Loucy (cell line): ENCODE measurements at regions not wholly inside any gene's neighbourhood (a gene's known extent, or its start where the extent isn't known, plus 50 kb on each side); places are given as distances from the start of the nearest gene placed in this dataset.

Source experiments
- H2AFZ ChIP-seq: fragments of 200-600 bp; sonication (generic); 2 replicates; pipeline ENCODE4 v1.6.0; 2016; ENCODE audit warnings: antibody characterized with exemption, mild to moderate bottlenecking, low read length, moderate library complexity
- H3F3A ChIP-seq: fragments of 200-600 bp; 2 replicates; pipeline ENCODE4 v1.6.0; 2016; ENCODE audit warnings: antibody characterized with exemption, low read depth, mild to moderate bottlenecking
- H3K27me3 ChIP-seq: fragments of 200-600 bp; sonication (generic); 2 replicates; pipeline ENCODE4 v1.6.1; 2014; ENCODE audit warnings: low read length, mild to moderate bottlenecking; ENCODE audit not compliant: insufficient read depth, poor library complexity, severe bottlenecking
- H3K36me3 ChIP-seq: fragments of 200-600 bp; sonication (generic); 2 replicates; pipeline ENCODE4 v1.6.1; 2016; ENCODE audit warnings: low read length; ENCODE audit not compliant: insufficient read depth
- H3K4me1 ChIP-seq: fragments of 200-600 bp; sonication (generic); 2 replicates; pipeline ENCODE4 v1.5.1; 2014; ENCODE audit warnings: low read length, mild to moderate bottlenecking; ENCODE audit not compliant: insufficient read depth, poor library complexity, severe bottlenecking
- H3K4me2 ChIP-seq: fragments of 200-600 bp; sonication (generic); 2 replicates; pipeline ENCODE4 v1.6.0; 2014; ENCODE audit warnings: antibody characterized with exemption, low read length, low read depth, mild to moderate bottlenecking; ENCODE audit not compliant: poor library complexity, severe bottlenecking
- H3K4me3 ChIP-seq: fragments of 200-600 bp; sonication (generic); 2 replicates; pipeline ENCODE4 v1.5.1; 2014; ENCODE audit warnings: low read length, mild to moderate bottlenecking, mixed read lengths; ENCODE audit not compliant: poor library complexity, severe bottlenecking
- H3K79me2 ChIP-seq: fragments of 200-600 bp; sonication (generic); 2 replicates; pipeline ENCODE4 v1.6.1; 2014; ENCODE audit warnings: low read length; ENCODE audit not compliant: insufficient read depth
- H3K9ac ChIP-seq: fragments of 200-600 bp; sonication (generic); 2 replicates; pipeline ENCODE4 v1.6.0; 2014; ENCODE audit warnings: mild to moderate bottlenecking, low read depth, low read length, moderate library complexity; ENCODE audit not compliant: poor library complexity, severe bottlenecking
- H3K9me2 ChIP-seq: fragments of 200-600 bp; sonication (generic); replicated peaks from 2 replicates; pipeline ENCODE4 v1.6.1; 2016; ENCODE audit warnings: low read depth, low read length, mixed read lengths
- H3K9me3 ChIP-seq: fragments of 200-600 bp; sonication (generic); 2 replicates; pipeline ENCODE4 v1.6.1; 2014; ENCODE audit warnings: mild to moderate bottlenecking, antibody characterized with exemption, low read length, low read depth; ENCODE audit not compliant: insufficient read depth
- H4K20me1 ChIP-seq: fragments of 200-600 bp; sonication (generic); 2 replicates; pipeline ENCODE4 v1.6.0; 2014; ENCODE audit warnings: antibody characterized with exemption, low read length, mild to moderate bottlenecking; ENCODE audit not compliant: insufficient read depth, poor library complexity, severe bottlenecking
- CTCF ChIP-seq: fragments of 200-600 bp; sonication (generic); conservative IDR thresholded peaks from 2 replicates; pipeline ENCODE4 v1.5.1; 2014; ENCODE audit warnings: mild to moderate bottlenecking, antibody characterized with exemption, low read length
- EZH2phosphoT487 ChIP-seq: fragments of 200-600 bp; IDR thresholded peaks from 2 replicates; pipeline ENCODE4 v1.6.1; 2018; ENCODE audit warnings: antibody characterized with exemption, mild to moderate bottlenecking, moderate library complexity, borderline replicate concordance

- no peaks in the 10 kb centered on the region for H4K20me1 ChIP-seq
- peaks cover 14% of the 10 kb centered on the region for H3K27me3 ChIP-seq
- no peaks in the 10 kb centered on the region for H3K79me2 ChIP-seq
- no peaks in the 10 kb centered on the region for H3K36me3 ChIP-seq
- H3K4me2 ChIP-seq: no peak overlapping the region
- H3K9ac ChIP-seq: no peak overlapping the region
- no peak overlapping the region for H3K4me3 ChIP-seq
- no peaks in the 10 kb centered on the region for H3K4me1 ChIP-seq
- H2AFZ ChIP-seq: no peak overlapping the region
- no peaks in the 10 kb centered on the region for H3K9me3 ChIP-seq
- no peak for TF ChIP-seq EZH2phosphoT487
- TF ChIP-seq CTCF: no peak
- H3K9me2 ChIP-seq: no peaks in the 10 kb centered on the region
- H3F3A ChIP-seq: no peaks in the 10 kb centered on the region
Measured at GRCh38 chr7:22576612-22577469, 76.9 kb upstream of the STEAP1B start.

- Histone ChIP-seq H3F3A (no peaks in the 10 kb centered on the region), H3K79me2 (no peaks in the 10 kb centered on the region), H3K4me3 (no peak overlapping the region), H3K4me1 (no peaks in the 10 kb centered on the region), H3K9me2 (no peaks in the 10 kb centered on the region), H3K36me3 (no peaks in the 10 kb centered on the region), H2AFZ (no peak overlapping the region), H3K9me3 (no peaks in the 10 kb centered on the region), H3K4me2 (no peak overlapping the region), H3K9ac (no peak overlapping the region), H3K27me3 (peaks cover 18% of the 10 kb centered on the region), H4K20me1 (no peaks in the 10 kb centered on the region)
- TF ChIP-seq CTCF (no peak), EZH2phosphoT487 (no peak)
Measured at GRCh38 chr7:22574754-22575520, 74.9 kb upstream of the STEAP1B start.

- H3K4me1 ChIP-seq: no peaks in the 10 kb centered on the region
- no peaks in the 10 kb centered on the region for H3K36me3 ChIP-seq
- H3F3A ChIP-seq: no peaks in the 10 kb centered on the region
- no peak overlapping the region for H3K4me2 ChIP-seq
- no peaks in the 10 kb centered on the region for H3K9me3 ChIP-seq
- H2AFZ ChIP-seq: no peak overlapping the region
- no peak overlapping the region for H3K4me3 ChIP-seq
- H4K20me1 ChIP-seq: no peaks in the 10 kb centered on the region
- TF ChIP-seq CTCF (no peak), EZH2phosphoT487 (no peak)
- no peaks in the 10 kb centered on the region for H3K9me2 ChIP-seq
- no peaks in the 10 kb centered on the region for H3K79me2 ChIP-seq
- H3K9ac ChIP-seq: no peak overlapping the region
- H3K27me3 ChIP-seq: peaks cover 8% of the 10 kb centered on the region
Measured at GRCh38 chr7:22572937-22573336, 72.9 kb upstream of the STEAP1B start.
